HG03354 (cell line): ENCODE measurements at regions not wholly inside any gene's neighbourhood (a gene's known extent, or its start where the extent isn't known, plus 50 kb on each side); places are given as distances from the start of the nearest gene placed in this dataset.

Experiments used
- ATAC-seq: cut with Tn5 transposase; IDR thresholded peaks from one replicate; pipeline ENCODE4 v1.9.1; 2021; ENCODE audit warnings: mild to moderate bottlenecking; ENCODE audit not compliant: unreplicated experiment, poor library complexity, severe bottlenecking

DNA sequence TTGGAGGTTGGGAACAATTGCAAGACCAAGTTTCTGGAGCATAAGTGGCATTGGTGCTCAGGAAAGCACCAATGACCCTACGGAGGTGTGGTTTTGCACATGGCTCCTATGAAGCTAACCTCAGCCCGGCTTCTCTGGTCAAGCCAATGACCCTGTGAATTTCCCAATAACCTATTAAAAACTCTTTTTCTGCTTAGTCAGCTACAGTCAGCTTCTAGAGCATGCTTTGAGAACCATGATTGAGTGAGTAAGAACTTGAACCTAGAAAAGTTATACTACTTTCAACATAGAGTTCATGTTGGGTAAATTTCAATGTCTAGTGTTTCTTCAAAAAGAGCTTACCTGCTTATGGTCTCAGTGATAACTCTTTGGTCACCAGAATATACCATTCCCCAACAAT is 163.2 kb downstream of the RSL24D1 start:
- no peak for ATAC-seq

GRCh38 chr15:55031727-55032126 is 165.0 kb downstream of the RSL24D1 start:
- ATAC-seq: no peak

- no peak for ATAC-seq
Measured at GRCh38 chr15:55026381-55026780, 170.4 kb downstream of the RSL24D1 start.

DNA sequence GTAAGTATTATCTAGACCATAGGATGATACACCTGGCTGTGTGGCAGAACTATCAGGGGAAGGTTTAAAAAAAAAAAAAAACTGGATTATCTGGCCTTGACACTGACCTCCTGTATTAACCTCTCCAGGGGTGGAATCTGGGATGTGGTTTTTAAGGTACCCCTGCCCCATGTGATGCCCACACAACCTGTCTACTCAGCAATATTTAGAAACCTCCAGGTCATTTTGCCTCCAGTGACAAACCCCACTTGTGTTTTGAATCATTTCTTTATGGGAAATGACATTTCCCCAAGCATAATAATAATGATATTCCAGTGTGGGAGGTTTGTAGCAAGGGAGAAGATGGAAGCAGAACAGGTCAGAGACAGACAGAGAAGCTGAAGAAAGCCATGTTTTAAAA is 179.1 kb downstream of the RSL24D1 start:
- ATAC-seq: no peak

DNA sequence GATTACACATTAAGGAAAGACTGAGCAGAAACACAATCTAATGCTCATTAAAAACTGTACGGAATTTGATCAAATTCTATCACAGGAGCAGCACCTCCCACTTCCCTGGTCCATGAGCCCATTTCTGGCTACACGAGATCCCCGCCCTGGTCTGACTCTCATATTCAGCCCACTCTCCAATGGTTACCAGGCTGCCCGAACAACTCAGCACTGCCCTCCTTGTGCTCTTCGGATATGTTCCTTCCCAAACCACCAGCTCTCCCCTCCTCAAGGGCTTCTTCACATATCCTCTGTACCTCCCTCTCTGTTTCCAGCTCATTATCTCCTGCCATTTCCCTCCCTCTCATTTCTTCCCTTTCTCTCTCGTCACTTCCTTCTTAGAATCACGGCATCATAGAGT is 180.5 kb downstream of the RSL24D1 start:
- ATAC-seq: no peak

- ATAC-seq: no peak
Measured at GRCh38 chr15:55015093-55015445, 181.7 kb downstream of the RSL24D1 start.

- no peak for ATAC-seq
Measured at GRCh38 chr15:55014391-55015092, 182.2 kb downstream of the RSL24D1 start.

- no peak for ATAC-seq
Measured at GRCh38 chr15:55008421-55008820, 188.3 kb downstream of the RSL24D1 start.

DNA sequence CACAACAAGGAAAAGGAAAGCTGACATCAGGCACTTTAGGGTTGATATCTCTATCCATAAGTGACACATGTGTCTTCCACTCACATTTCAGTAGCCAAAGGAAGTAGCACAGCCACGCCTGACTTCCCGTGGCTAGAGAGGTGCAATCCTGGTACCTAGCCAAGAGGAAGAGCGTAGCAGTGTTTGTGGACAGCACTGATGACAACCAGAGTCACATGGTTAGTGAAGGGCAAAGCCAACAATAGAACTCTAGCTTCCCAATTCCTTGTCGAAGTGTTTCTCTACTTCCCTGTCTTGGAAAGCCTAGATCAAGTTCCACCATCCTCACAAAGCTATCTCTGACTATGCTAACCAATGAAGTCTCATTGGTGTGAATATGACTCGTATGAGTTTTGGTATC is 189.2 kb downstream of the RSL24D1 start:
- ATAC-seq: no peak

GRCh38 chr15:55005679-55006078 is 191.1 kb downstream of the RSL24D1 start:
- no peak for ATAC-seq

- ATAC-seq: no peak
Measured at GRCh38 chr15:55003965-55004873, 192.5 kb downstream of the RSL24D1 start.

- no peak for ATAC-seq
Measured at GRCh38 chr15:54998661-54999060, 198.1 kb downstream of the RSL24D1 start.

DNA sequence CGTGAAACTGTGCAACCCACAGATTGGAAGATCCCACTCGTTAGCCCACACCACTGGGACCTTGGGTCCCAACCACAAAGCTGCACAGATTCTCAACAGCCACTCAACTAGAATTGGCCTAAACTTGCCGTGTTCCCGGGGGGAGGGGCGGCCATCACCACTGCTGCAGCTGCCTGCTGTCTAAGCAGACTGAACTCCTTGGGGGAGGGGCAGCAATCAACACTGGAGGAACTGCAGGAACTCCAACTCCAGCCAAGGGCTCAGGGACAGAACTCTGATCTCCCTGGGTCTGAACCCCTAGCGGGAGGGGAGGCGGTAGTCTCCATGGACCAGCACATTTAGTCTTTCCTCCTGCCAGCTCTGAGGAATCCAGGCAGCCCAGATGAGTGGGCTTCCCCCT is 205.9 kb downstream of the RSL24D1 start:
- no peak for ATAC-seq

- ATAC-seq: no peak
Measured at GRCh38 chr15:54987881-54988280, 208.9 kb downstream of the RSL24D1 start.

- ATAC-seq: no peak
Measured at GRCh38 chr15:54979964-54980363, 216.8 kb downstream of the RSL24D1 start.

- no peak for ATAC-seq
Measured at GRCh38 chr15:54962637-54963036, 234.1 kb downstream of the RSL24D1 start.

GRCh38 chr15:54960266-54960665 is 236.5 kb downstream of the RSL24D1 start:
- no peak for ATAC-seq

DNA sequence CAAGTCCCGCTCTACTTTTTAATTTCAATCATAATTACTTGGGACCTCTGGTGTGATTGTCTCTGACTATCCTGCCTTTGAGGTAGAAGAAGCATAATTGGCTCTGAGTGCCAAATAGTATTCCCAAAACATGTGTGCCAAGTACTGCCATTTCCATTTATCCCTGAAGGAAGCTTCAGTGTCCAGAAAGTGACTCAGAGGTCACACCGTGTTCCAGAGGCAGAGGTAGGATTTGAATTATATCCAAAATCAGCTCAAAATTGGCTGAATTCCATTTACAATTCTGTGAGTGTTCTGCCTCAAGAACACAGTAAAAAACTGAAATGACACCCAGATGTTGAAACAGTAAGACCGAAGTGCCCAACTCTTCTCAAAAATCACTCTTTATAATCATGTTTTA is 255.3 kb downstream of the RSL24D1 start:
- no peak for ATAC-seq

DNA sequence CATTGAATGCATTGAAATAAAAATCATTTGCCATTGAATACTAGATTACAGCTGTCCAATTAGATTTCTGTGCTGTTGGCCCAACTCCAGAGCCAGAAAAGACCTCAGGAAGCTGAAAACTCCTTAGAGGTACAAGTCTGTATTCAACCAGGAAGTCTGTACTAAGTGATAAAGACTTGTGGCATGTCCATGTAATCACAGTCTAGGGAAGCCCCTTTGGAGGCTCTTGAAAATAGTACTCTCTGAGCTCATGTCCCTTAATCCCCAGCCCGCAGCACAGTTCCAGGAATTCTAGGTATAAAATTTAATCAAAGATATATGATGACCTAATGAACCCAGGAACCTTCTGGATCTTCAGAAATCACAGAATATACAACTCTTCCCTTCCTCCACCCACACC is 279.4 kb downstream of the RSL24D1 start:
- no peak for ATAC-seq

DNA sequence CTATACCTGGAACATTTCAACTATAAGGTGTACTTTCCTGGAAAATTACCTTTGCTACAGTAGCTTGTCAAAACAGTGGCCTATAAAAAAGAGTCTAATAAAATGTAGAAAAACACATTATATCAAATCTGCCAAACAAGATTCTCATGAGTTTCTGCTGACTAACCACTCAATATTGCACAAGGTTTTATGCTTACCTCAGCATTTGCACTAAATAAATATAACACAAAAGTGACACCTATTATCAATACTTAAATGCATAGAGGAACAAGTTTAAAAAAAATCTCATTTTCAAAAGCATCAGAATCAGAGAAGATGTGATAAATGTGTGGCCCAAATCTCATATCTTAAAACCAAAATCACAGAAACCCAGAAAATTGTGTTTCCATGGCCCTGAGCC is 281.4 kb downstream of the RSL24D1 start:
- ATAC-seq: no peak

DNA sequence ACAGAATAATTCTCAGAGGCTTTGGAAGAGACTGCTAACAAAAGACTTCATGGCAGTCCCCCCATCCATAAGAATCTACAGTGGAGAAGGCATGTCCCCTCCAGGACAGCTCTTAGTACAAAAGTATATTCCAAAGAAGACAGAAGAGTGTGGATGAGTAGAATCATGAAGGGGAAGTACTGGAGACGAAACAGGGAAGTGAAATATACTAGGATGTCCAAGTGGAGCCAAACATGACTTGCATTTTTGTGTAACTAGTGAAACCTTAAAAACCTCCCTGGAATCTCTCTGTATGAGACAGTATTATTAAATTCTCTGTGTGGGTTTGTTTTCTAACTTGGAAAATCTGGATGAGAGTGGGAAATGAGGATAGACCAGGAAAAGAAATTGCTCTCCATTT is 312.4 kb downstream of the RSL24D1 start:
- ATAC-seq: no peak
